VCaP (cell line): ENCODE measurements at regions not wholly inside any gene's neighbourhood (a gene's known extent, or its start where the extent isn't known, plus 50 kb on each side); places are given as distances from the start of the nearest gene placed in this dataset.

Source experiments
- H3K27ac ChIP-seq: fragments of 450-650 bp; 2 replicates; pipeline ENCODE4 v1.5.1; 2017
- CTCF ChIP-seq: fragments of 450-650 bp; conservative IDR thresholded peaks from 2 replicates; pipeline ENCODE4 v1.5.1; 2017; ENCODE audit warnings: mild to moderate bottlenecking, moderate library complexity

DNA sequence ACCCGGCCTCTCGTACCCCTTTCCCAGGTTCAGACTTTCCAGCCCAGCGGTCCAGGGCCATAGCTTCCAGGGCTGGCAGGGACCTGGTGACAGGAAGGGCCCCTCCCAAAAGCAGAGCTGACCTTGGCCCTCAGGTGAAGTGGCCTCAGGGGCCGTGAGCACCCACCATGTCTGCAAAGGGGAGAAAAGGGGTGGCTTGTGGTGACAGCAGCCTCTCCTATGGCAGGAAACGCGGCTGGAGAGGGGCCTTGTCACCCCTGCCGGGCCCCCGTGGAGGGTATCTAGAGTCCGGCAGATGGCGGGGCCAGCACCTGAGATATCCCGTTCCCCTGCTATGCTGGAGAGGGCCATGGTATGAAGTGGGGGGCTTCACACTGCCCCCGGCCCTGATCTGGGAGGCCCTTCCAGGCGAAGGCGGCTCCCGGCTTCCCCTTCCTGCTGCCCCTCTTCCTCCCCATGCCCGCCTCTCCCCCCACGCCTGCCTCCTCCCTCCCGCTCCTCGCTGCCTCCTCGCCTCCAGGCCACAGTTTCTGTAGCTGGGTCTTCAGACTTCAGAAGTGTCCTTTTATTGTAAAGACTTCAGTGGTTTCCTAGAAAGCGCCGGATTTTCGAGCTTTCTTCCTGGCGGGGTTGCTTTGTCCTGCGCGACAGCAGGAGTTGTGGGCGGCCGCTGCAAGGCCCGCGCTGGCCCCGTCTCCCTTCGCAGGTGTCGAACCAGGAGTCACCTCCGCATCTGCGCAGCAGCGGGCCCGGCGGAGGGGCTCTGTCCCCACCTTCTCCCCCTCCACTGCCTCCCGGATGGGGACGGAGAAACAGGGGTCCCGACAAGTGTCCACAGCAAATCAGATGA lies 240.5 kb upstream of the MYT1L start:
- TF ChIP-seq CTCF: no peak
- H3K27ac ChIP-seq: no peak overlapping the region

- TF ChIP-seq CTCF: no peak
- no peak overlapping the region for H3K27ac ChIP-seq
Measured at GRCh38 chr2:2570871-2571270, 239.8 kb upstream of the MYT1L start.

DNA sequence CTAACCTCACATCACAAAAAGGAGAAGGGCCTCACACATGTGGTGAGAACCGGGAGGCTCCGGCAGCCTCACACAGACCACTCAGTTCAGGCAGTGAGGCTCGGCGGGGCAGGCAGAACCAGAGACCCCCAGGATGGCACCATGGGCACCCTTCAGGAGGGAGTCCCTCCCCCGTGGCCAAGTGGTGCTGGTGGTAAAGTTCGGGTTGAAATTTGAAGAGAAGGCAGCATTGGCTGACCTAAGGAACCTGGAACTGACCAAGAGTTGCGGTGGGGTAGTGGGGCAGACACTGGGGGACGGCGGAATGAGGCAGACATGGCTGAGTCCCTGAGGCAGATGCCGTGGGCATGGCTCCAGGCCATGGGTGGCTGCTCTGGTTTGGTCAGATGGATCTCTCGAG lies 239.3 kb upstream of the MYT1L start:
- no peak for TF ChIP-seq CTCF

DNA sequence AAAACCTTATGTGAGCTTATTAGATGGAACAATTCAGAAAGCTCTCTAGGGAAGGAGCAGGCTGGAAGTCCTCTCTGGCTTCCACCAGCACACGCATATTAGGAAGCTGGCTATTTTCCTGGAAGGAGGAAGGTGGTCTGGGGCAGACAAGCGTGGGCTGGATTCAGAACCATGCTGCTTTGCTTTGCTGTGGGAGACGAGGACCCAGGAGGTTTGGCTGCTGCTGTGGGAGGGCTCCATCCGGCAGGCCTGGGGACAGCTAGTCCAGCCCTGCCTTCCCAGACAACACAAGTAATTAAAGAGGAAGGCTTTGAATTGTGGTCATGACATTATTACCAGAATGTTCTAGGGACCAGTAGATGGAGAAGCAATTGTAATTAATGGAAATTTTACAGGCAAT lies 238.8 kb upstream of the MYT1L start:
- TF ChIP-seq CTCF: no peak

More for the DNA sequence above, 239.3 kb upstream of the MYT1L start:
- H3K27ac ChIP-seq: no peak overlapping the region

DNA sequence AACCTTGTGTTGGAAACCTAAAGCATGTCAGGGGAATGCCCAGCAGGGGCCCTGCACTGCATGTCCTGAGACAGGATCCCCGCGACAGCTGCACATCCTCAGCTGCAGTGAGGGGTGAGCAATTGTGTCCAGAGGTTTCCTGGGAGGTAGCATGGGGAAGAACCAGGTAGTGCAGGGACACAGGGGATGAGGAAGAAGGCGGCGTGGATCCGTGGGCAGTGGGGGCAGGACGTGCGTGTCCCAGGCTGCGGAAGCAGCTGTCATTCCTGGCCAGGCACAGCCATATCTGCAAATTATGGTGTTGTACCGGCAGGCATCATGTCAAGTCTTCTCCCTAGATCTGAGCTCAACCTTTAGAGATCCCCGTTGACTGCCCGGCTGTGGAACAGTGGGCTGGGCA lies 238.2 kb upstream of the MYT1L start:
- TF ChIP-seq CTCF: no peak
- H3K27ac ChIP-seq: no peak overlapping the region

More for the DNA sequence above, 238.8 kb upstream of the MYT1L start:
- H3K27ac ChIP-seq: no peak overlapping the region

GRCh38 chr2:2568411-2568810 lies 237.3 kb upstream of the MYT1L start:
- H3K27ac ChIP-seq: no peak overlapping the region
- no peak for TF ChIP-seq CTCF

DNA sequence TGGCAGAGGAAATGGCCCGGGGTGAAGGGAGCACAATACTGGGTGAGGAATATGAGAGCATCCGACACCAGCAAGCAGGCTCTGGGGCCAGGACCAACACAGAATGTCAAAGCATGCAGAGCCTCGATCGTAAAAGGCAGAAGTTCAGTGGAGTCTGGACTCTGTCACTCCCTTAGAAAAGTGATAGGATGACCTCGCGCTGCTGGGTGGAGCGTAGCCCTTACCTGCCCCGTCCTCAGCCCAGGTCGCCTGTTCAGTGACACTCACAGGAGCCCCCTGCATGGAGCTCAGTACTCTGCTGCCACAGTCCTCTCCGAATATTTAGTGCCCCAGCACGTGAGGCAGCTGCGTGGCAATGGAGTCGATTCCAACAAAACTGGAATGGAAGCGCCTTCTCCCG lies 236.7 kb upstream of the MYT1L start:
- H3K27ac ChIP-seq: no peak overlapping the region
- TF ChIP-seq CTCF: no peak
